Suppressor macrophage treated with lipopolysaccharide for 1 hour (primary cell): ENCODE measurements at regions not wholly inside any gene's neighbourhood (a gene's known extent, or its start where the extent isn't known, plus 50 kb on each side); places are given as distances from the start of the nearest gene placed in this dataset.
"Not testable (repeated sequence)": the region's sequence is repeated elsewhere in the genome, so short reads cannot be mapped to it uniquely, and the experiment has no call there.

Experiments used
- DNase-seq, 3 donors: peaks; one replicate each; pipeline ENCODE4 v3.0.0-alpha.2; 2020 to 2022

DNA sequence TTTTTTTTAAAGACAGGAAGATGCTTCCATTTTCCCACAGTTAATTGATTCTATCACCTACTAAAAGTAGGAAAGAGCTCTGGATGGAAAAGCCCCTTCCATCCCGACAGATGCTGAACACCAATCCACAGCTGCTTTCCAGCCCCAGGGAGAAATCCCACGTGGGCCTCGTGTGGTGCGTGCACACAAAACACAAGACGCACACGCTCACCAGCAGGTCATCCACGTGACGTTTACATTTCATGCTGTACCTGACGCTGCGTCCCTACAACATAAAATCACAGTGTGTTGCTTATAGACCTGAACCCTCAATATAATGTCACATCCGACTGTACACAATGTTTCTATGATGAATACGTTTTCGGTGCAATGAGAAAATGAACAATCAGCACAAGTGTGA, 50.2 kb upstream of the DACT2 start:
- no peak for DNase-seq

DNA sequence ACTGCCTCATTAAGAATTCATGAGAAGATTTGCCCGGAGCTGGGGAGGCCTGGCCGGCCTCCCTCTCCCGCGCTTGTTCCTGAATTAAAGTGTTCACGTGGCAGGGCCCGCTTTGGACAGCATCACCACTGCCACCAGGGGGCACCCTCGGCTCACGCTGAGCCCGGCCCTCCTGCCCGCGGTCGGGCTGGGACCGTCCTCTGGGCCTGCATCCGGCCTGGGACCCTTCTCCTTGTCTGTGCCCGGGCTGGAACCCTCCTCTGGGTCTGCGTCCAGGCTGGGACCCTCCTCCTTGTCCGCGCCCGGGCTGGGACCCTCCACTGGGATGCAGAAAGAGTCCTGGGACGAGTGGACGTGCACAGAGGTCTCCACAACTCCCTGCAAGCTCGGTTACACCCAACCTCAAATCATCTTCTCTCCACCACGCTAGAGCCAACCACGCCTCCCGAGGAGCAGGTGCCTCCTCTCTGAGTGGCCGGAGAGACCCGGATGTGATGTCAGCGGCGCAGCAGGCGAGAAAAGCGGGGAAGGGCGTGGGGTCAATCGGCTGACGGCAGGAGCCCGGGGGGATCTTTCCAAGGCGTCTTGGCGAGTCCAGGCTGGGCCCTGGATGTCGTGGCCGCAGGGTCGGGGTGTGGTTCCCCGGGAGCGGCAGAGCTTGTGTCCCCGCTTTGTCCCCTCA, 50.9 kb upstream of the DACT2 start:
- DNase-seq, result peak; percentile 44 to 72 (median 57)

DNA sequence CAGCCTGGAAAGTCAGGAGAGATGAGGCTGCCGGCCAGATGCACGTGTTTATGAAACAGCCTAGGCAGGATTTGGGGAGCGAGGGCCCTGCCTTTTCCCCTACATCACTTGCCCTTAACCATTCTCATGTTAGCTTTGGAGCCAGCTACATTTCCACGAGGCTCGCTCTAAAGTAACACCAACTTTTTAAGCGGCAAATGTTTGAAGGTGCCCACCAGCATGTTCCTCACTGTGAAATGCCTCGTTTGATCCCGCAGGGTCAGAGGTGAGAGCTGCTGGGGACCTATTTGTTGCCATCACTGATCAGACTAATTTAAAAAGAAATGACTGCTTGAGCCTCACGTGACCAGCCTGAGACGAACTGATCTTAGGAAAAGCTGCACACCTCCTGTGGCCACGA, 51.6 kb upstream of the DACT2 start:
- DNase-seq, result no peak

- no peak for DNase-seq
Measured at GRCh38 chr6:168371618-168371980, 52.0 kb upstream of the DACT2 start.

DNA sequence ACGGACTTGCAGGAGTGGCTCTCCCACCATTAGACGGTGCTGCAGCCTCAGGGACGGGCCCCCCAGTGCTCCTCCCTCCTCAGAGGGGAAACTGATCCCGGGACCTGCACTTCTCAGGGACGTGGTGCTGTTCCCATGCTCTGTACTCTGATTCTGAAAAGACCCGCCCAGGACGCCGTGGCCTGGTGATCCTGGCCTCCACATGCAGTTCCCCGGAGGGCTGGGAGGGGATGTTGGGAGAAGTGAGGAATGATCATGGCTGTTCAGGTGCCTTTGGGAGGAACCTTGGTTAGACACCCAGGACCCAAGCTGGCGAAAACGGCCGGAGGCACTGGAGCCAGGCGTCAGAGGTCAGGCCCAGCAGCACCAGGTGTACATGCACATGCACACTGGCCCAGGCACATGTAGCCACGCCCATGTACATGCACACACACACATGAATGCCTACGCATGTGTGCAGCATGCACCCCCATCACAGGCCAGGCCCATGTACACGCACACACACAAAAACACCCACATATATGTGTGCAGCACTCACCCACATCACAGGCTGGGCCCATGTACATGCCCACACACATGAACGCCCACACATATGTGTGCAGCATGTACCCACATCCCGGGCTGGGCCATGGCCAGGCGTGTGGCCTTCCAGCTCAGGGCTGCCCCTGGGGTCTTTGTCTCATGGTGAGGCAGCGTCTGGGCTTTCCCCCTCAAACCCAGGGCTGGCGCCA, 52.6 kb upstream of the DACT2 start:
- DNase-seq, result no peak

GRCh38 chr6:168372889-168373288, 53.3 kb upstream of the DACT2 start:
- no peak for DNase-seq

- no peak for DNase-seq
Measured at GRCh38 chr6:168373389-168373788, 53.8 kb upstream of the DACT2 start.

GRCh38 chr6:168374051-168374502, 54.5 kb upstream of the DACT2 start:
- no peak for DNase-seq

GRCh38 chr6:168374541-168375071, 55.0 kb upstream of the DACT2 start:
- no peak for DNase-seq

DNA sequence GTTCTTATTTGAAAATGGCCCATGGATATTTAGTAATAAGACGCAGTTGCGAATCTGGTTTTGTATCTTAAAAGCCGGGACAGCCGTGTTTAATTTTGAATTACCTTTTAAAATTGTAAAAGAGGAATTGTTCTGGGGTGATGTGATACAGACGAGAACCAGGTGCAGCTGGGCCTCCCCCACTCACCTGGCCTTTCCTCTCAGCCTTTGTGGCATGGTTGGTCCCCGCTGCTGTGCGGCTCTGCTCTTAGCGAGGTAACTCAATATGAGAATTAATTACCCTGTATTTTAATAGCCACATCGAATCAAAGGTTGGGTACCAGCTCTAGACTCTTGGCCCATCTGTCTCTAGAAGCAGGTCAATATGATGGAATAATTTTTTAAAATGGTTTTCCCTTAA, 56.5 kb upstream of the DACT2 start:
- DNase-seq, result no peak

- no peak for DNase-seq
Measured at GRCh38 chr6:168376811-168377483, 57.4 kb upstream of the DACT2 start.

DNA sequence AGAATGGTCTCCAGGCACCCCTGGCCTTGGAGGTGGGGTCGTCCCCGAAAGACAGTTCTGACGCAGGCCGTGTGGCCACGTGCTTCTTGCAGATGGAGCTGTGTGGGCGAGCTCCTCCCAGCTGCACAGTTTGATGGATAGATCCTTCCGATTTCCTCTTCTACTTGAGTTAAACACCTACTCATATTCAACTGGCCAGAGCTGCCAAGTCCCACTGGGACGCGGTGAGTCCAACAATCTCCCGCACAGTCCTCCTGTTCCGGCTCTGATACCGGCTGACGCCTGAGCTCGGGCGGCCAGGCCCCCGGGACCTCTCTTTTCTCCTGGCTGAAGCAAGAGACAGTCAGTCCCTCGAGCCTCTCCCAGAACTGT, 57.9 kb upstream of the DACT2 start:
- no peak for DNase-seq

DNA sequence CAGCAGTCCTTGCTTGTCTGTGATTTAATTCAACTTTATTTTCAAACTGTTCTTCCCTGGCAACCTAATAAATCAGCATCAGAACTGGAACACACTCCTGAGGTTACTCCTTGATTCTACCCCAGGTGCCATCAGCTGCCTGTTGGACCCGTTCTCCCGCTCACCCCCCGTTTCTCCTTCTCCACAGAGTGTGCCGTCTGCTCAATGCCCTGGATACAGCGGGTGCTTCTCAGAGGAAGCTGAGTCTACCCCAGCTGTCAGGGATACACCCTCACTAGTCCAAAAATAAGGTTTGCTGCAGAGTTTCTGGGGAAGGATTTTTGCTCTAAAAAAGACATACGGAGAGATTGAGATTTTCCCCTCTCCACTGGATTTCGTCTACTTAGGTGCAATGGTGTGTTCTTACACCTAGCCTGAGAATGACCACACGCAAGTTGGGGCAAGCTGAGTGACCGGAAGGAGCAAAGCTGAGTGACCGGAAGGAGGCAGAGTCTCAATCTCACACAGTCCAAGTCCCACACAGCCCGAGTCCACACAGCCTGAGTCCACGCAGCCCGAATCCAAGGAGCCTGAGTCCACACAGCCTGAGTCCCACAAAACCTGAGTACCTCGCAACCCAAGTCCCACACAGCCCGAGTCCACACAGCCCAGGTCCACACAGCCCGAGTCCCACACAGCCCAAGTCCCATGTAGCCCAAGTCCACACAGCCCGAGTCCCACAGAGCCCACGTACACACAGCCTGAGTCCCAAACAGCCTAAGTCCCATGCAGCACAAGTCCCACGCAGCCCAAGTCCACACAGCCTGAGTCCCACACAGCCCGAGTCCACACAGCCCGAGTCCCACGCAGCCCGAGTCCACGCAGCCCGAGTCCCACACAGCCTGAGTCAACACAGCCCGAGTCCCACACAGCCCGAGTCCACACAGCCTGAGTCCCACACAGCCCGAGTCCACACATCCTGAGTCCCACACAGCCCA, 58.6 kb upstream of the DACT2 start:
- DNase-seq, result no peak

DNA sequence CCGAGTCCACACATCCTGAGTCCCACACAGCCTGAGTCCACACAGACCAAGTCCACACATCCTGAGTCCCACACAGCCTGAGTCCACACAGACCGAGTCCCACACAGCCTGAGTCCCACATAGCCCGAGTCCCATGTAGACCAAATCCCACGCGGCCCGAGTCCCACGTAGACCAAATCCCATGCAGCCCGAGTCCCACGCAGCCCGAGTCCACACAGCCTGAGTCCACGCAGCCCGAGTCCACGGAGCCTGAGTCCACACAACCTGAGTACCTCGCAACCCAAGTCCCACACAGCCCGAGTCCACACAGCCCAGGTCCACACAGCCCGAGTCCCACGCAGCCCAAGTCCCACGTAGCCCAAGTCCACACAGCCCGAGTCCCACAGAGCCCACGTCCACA, 60.0 kb upstream of the DACT2 start:
- not testable (repeated sequence) for DNase-seq

DNA sequence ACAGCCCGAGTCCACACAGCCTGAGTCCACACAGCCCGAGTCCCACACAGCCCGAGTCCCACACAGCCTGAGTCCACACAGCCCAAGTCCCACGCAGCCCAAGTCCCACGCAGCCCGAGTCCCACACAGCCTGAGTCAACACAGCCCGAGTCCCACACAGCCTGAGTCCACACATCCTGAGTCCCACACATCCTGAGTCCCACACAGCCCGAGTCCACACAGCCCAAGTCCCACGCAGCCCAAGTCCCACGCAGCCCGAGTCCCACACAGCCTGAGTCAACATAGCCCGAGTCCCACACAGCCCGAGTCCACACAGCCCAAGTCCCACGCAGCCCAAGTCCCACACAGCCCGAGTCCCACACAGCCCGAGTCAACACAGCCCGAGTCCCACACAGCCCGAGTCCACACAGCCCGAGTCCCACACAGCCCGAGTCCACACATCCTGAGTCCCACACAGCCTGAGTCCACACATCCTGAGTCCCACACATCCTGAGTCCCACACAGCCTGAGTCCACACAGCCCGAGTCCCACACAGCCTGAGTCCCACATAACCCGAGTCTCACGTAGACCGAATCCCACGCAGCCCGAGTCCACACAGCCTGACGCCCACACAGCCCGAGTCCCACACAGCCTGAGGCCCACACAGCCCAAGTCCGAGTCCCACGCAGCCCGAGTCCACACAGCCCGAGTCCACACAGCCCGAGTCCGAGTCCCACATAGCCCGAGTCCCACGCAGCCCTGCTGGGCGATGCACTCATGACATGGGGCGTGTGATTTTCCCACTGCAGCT, 60.6 kb upstream of the SMOC2 start:
- not testable (repeated sequence) for DNase-seq

DNA sequence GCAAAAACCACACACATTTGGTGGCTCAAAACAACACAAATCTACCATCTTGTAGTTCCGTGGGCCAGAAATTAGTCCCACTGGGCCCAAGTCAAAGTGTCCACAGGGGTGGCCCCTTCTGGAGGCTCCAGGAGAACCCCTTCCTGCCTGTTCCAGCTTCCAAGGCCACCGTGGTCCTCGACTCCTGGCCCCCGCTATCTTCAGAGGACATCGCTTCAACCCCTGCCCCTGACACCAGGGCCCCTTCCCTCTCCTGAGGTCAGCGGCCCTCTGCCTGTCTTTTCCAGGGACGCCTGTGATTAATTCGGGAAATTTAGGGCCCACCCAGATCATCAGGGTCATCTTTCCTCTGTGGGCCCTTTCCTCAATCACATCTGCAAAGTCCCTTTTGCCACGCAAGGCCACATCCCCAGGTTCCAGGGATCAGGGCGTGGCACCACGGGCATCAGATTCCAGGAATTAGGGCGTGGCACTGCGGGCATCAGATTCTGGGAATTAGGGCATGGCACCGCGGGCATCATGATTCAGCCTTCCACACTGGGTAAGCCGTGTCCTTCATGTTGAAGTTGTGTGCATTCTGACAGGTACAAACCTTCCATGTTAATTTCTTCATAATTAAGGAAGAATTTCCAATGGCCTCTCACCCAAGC, 59.9 kb upstream of the SMOC2 start:
- no peak for DNase-seq

GRCh38 chr6:168381726-168382458, 59.1 kb upstream of the SMOC2 start:
- DNase-seq, result no peak

DNA sequence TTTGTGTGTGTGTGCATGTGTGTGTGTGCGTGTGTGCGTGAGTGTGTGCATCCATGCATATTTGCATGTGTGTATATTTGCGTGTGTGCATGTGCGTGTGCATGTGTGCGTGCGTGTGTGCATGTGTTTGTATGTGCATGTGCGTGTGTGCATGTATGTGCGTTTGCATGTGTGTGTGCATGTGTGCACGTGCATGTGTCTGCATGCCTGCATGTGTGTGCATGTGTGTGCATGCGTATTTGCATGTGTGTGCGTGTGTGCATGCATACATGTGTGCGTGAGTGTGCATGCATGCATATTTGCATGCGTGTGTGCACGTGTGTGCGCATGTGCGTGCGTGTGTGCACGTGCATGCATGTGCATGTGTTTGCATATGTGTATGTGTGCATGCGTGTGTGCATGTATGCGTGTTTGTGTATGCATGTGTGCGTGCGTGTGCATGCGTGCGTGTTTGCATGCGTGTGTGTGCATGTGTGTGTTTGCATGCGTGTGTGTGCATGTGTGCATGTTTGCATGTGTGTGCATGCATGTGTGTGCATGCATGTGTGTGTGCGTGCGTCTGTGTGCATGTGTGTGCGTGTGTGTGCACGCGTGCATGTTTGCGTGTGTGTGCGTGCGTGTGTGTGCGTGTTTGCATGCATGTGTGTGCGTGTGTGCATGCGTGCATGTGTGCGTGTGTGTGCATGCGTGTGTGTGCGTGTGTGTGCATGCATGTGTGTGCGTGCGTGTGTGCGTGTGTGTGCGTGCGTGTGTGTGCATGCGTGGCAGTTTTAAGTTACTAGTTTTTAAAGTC, 57.7 kb upstream of the SMOC2 start:
- DNase-seq, result no peak
